ENCODE measurements at regions not wholly inside any gene's neighbourhood (a gene's known extent, or its start where the extent isn't known, plus 50 kb on each side); places are given as distances from the start of the nearest gene placed in this dataset.

- Histone ChIP-seq H2BK20ac (ENCODE audit: low read depth, low read length, poor library complexity, severe bottlenecking) (no peak overlapping the region), H3K9me3 (ENCODE audit: control insufficient read depth, low read depth, low read length) (no peaks in the 10 kb centered on the region), H2AFZ (ENCODE audit: low read length) (no peak overlapping the region), H2BK12ac (ENCODE audit: insufficient read length, low read depth, low read length) (no peak overlapping the region), H3K79me1 (ENCODE audit: insufficient read depth, low read depth, low read length, poor library complexity, severe bottlenecking) (no peaks in the 10 kb centered on the region), H3T11ph (ENCODE audit: low read length) (no peak overlapping the region), H3K79me2 (ENCODE audit: insufficient read depth, low read length) (peaks cover 2% of the 10 kb centered on the region; the same call in 1 of the 2 replicates), H3K23ac (ENCODE audit: insufficient read length, low read depth, low read length) (no peak overlapping the region), H4K5ac (ENCODE audit: insufficient read length, low read depth, low read length) (no peak overlapping the region), H3K23me2 (ENCODE audit: insufficient read length, low read depth, low read length, poor library complexity, severe bottlenecking) (no peaks in the 10 kb centered on the region), H3K4me2 (ENCODE audit: insufficient read depth, insufficient read length, low read length) (no peak overlapping the region), H3K18ac (ENCODE audit: insufficient read length, low read depth, low read length) (no peak overlapping the region), H3K14ac (ENCODE audit: insufficient read depth, low read length) (no peak overlapping the region), H3K4me1 (ENCODE audit: insufficient read depth, low read length) (no peaks in the 10 kb centered on the region), H3K27ac (ENCODE audit: insufficient read length, low read depth, low read length) (no peak overlapping the region), H2AK5ac (ENCODE audit: insufficient read length, low read length) (no peak overlapping the region), H2BK15ac (ENCODE audit: low read depth, low read length) (no peak overlapping the region), H2BK5ac (ENCODE audit: insufficient read length, low read length) (no peak overlapping the region), H3K56ac (ENCODE audit: insufficient read length, low read depth, low read length) (no peak overlapping the region), H2BK120ac (ENCODE audit: low read depth, low read length, poor library complexity, severe bottlenecking) (no peak overlapping the region), H3K9ac (ENCODE audit: extremely low read depth, insufficient read length, low read length) (no peak overlapping the region), H4K8ac (replicated peaks; ENCODE audit: insufficient read length, low read depth, low read length) (no peak overlapping the region), H4K91ac (ENCODE audit: insufficient read length, low read depth, low read length) (no peak overlapping the region), H4K20me1 (ENCODE audit: control insufficient read depth, insufficient read depth, insufficient read length) (no peaks in the 10 kb centered on the region), H3K4ac (ENCODE audit: low read depth, low read length) (no peak overlapping the region), H3K27me3 (ENCODE audit: insufficient read depth, low read length) (no peaks in the 10 kb centered on the region)
- Mint-ChIP-seq H3K36me3 (ENCODE audit: insufficient read depth in 1 of 3, low read depth in 3 of 3) (no peaks in the 10 kb centered on the region), H3K4me1 (no peaks in the 10 kb centered on the region), H3K27ac (no peak overlapping the region), H3K9me3 (no peaks in the 10 kb centered on the region; a peak in 1 of 5 replicates), H3K27me3 (ENCODE audit: low read depth) (no peaks in the 10 kb centered on the region), H3K4me3 (no peak overlapping the region)
- WGBS (ENCODE audit: extremely low coverage, insufficient read length, low lambda C conversion rate), result no CpG with 5 or more reads among the region's 5 CpGs
- TF ChIP-seq CTCF (conservative IDR thresholded peaks at IDR 0.05), result no peak
- DNase-seq, result no peak
Measured at GRCh38 chr10:4736608-4737007, 89.4 kb upstream of the AKR1E2 start.
